HepG2 (cell line): ENCODE measurements at regions not wholly inside any gene's neighbourhood (a gene's known extent, or its start where the extent isn't known, plus 50 kb on each side); places are given as distances from the start of the nearest gene placed in this dataset.
"Not testable (repeated sequence)": the region's sequence is repeated elsewhere in the genome, so short reads cannot be mapped to it uniquely, and the experiment has no call there.

Source experiments
- ATAC-seq: fragments of 200-7000 bp; cut with Tn5 transposase; 3 replicates; pipeline ENCODE4 v1.9.1; 2020; ENCODE audit warnings: mild to moderate bottlenecking, moderate library complexity
- BruUV-seq: library from RNA; stranded (reverse); fragments of 400-500 nt; replicated peaks from 2 replicates; lab custom pipeline; 2021; lab: Mats Ljungman, UMichigan
- CTCF ChIA-PET: fragments of 300-600 bp; formaldehyde crosslinking; extraction: SDS; loops from one replicate; lab custom pipeline; 2021; ENCODE audit warnings: low total read pairs, inconsistent platforms, low intra/inter-chr PET ratio; lab: Yijun Ruan, JAX
- POLR2A ChIA-PET: fragments of 350-600 bp; sonication (Branson Sonifier 250); formaldehyde crosslinking; loops from one replicate; lab custom pipeline; 2020; ENCODE audit warnings: antibody characterized with exemption, inconsistent platforms; lab: Yijun Ruan, JAX
- DNase-seq: peaks from one replicate; pipeline ENCODE4 v3.0.0-alpha.2; 2015; ENCODE audit warnings: low spot score
- FAIRE-seq: peaks from 3 replicates; lab custom pipeline; 2011; peaks lifted over from hg19 to GRCh38; lab: Jason Lieb, UNC
- H2AFZ ChIP-seq: one replicate; pipeline ENCODE4 v1.6.1; 2011; ENCODE audit warnings: low read length, inconsistent platforms
- H3K27ac ChIP-seq: fragments of 300-600 bp; 3 replicates; pipeline ENCODE4 v1.8.0; 2011; ENCODE audit warnings: mixed run types, mild to moderate bottlenecking, mixed read lengths, low read length, inconsistent platforms; ENCODE audit not compliant: insufficient read depth; ENCODE audit errors: extremely low read length
- H3K27me3 ChIP-seq, 2 experiments: fragments of 200-600 bp in 1 of 2; 2 replicates in 1 of 2; 3 replicates in 1 of 2; pipeline versions ENCODE4 v1.6.0 to v1.8.0; 2011; ENCODE audit warnings: low read length in 2 of 2, mild to moderate bottlenecking in 2 of 2, moderate library complexity in 2 of 2, inconsistent platforms in 1 of 2; ENCODE audit not compliant: insufficient read depth in 2 of 2, control insufficient read depth in 1 of 2
- H3K36me3 ChIP-seq, 2 experiments: fragments of 200-600 bp in 1 of 2; replicated peaks in 1 of 2; 2 replicates in 1 of 2; 3 replicates in 1 of 2; pipeline versions ENCODE4 v1.5.1 to v1.8.0; 2011; ENCODE audit warnings: low read length in 2 of 2, inconsistent platforms in 1 of 2; ENCODE audit not compliant: insufficient read depth in 2 of 2, control insufficient read depth in 1 of 2
- H3K4me1 ChIP-seq: 2 replicates; pipeline ENCODE4 v1.5.1; 2012; ENCODE audit warnings: low read length, inconsistent platforms; ENCODE audit not compliant: insufficient read depth
- H3K4me2 ChIP-seq: 2 replicates; pipeline ENCODE4 v1.6.0; 2011; ENCODE audit warnings: low read depth, low read length, inconsistent platforms
- H3K4me3 ChIP-seq, 3 experiments: fragments of 200-600 bp in 1 of 3; sonication (generic), shearing (Covaris generic) in 1 of 3; replicated peaks in 1 of 3; 2 replicates each; pipeline ENCODE4 v1.5.1; 2011 to 2016; ENCODE audit warnings: low read length in 3 of 3, inconsistent platforms in 2 of 3, low read depth in 2 of 3, mild to moderate bottlenecking in 2 of 3, control low read depth in 1 of 3, mixed read lengths in 1 of 3; ENCODE audit not compliant: insufficient read depth in 1 of 3
- H3K79me2 ChIP-seq: one replicate; pipeline ENCODE4 v1.6.1; 2011; ENCODE audit warnings: low read length, inconsistent platforms; ENCODE audit not compliant: insufficient read depth
- H3K9ac ChIP-seq: 2 replicates; pipeline ENCODE4 v1.6.0; 2011; ENCODE audit warnings: mild to moderate bottlenecking, low read depth, low read length, inconsistent platforms; ENCODE audit not compliant: insufficient read depth
- H3K9me3 ChIP-seq: 2 replicates; pipeline ENCODE4 v1.5.1; 2012; ENCODE audit warnings: mild to moderate bottlenecking, low read length
- H4K20me1 ChIP-seq: 2 replicates; pipeline ENCODE4 v1.6.0; 2011; ENCODE audit warnings: inconsistent platforms, mild to moderate bottlenecking, low read length, moderate library complexity; ENCODE audit not compliant: insufficient read depth
- HOXD1 ChIP-seq: sonication (generic); formaldehyde crosslinking; IDR thresholded peaks from 2 replicates; pipeline ENCODE4 v1.5.0; 2020; ENCODE audit warnings: missing genetic modification reagents
- KLF6 ChIP-seq: IDR thresholded peaks from 2 replicates; pipeline ENCODE4 v1.8.0; 2016; ENCODE audit warnings: missing biosample characterization, missing genetic modification reagents
- SIN3A ChIP-seq: IDR thresholded peaks from 2 replicates; pipeline ENCODE4 v1.6.1; 2011; ENCODE audit warnings: low read depth, mild to moderate bottlenecking, control low read depth, low read length, borderline replicate concordance
- ZNF136 ChIP-seq: sonication (generic); formaldehyde crosslinking; IDR thresholded peaks from 2 replicates; pipeline ENCODE4 v1.8.1; 2022; ENCODE audit warnings: low read depth, mild to moderate bottlenecking, moderate library complexity, missing genetic modification reagents
- ZNF816 ChIP-seq: sonication (generic); formaldehyde crosslinking; IDR thresholded peaks from 2 replicates; pipeline ENCODE4 v1.8.0; 2022; ENCODE audit warnings: missing genetic modification reagents, mild to moderate bottlenecking, borderline replicate concordance
- ZSCAN22 ChIP-seq: sonication (generic); formaldehyde crosslinking; IDR thresholded peaks from 2 replicates; pipeline ENCODE4 v1.4.0; 2020; ENCODE audit warnings: mild to moderate bottlenecking, missing genetic modification reagents
- WGBS: methylation state at CpG from one replicate; pipeline ENCODE4 v1.1.6; 2017; ENCODE audit warnings: low lambda C conversion rate; 5-methylcytosine and 5-hydroxymethylcytosine counted together
- in situ Hi-C: cut with HindIII; loops from 2 replicates; pipeline ENCODE4 v1.10.0; 2017; ENCODE audit warnings: low pct_unique_long_range_greater_than_20kb; ENCODE audit not compliant: extremely low pct_ligation_motif_present
- intact Hi-C: fragments of 100-400 bp; cut with micrococcal nuclease; formaldehyde crosslinking; loops from one replicate; pipeline ENCODE4 v1.10.0; 2022; ENCODE audit not compliant: unreplicated experiment
- TF ChIP-seq, protein P1 (sequence below): sonication (generic); formaldehyde crosslinking; IDR thresholded peaks from 2 replicates; pipeline ENCODE4 v1.8.1; 2023; ENCODE audit warnings: missing genetic modification reagents, inconsistent platforms, borderline replicate concordance

- in situ Hi-C loops, intact Hi-C loops, H3K27me3 ChIP-seq, ATAC-seq, H3K4me1 ChIP-seq, BruUV-seq, H3K9me3 ChIP-seq, H2AFZ ChIP-seq, CTCF ChIA-PET, H3K27ac ChIP-seq, H3K4me3 ChIP-seq, H3K9ac ChIP-seq, H4K20me1 ChIP-seq, POLR2A ChIA-PET, FAIRE-seq, DNase-seq, H3K4me2 ChIP-seq, H3K79me2 ChIP-seq, H3K36me3 ChIP-seq: not testable (repeated sequence)
- WGBS = 73% methylated on average over 5 of the region's 5 CpGs
These were observed 86.0 kb downstream of the CFAP44 start for GRCh38 chr3:113355340-113355739.

DNA sequence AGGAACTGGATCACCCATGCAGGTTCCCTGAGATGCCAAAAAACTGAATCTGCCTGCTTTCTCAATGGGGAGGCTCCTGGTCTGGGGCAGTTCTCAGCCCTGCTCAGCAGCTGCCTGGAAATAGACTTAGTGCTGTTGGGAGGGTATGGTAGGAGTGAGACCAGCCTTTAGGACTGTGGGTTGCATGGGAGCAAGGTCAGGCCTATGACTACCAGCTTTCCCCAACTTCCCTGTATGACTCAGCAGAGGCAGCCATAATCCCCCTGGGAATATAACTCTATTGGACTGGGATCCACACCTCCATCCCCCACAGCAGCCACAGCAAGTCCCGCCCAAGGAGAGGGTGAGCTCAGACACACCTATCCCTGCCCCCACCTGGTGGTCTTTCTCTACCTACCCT lies 87.0 kb downstream of the CFAP44 start:
- in situ Hi-C loops = no loop called here
- H3K4me2 ChIP-seq = no peak overlapping the region
- no peaks in the 10 kb centered on the region for H3K79me2 ChIP-seq
- H4K20me1 ChIP-seq = no peaks in the 10 kb centered on the region
- ChIA-PET CTCF (no interaction called here), POLR2A (no interaction called here)
- H3K27me3 ChIP-seq = no peaks in the 10 kb centered on the region
- no peak overlapping the region for H2AFZ ChIP-seq
- no peak for FAIRE-seq
- peak; percentile 40; the same call in 2 of the 3 replicates for ATAC-seq
- no peak overlapping the region for H3K9ac ChIP-seq
- no peak for DNase-seq
- H3K4me3 ChIP-seq = no peak overlapping the region
- no peaks in the 10 kb centered on the region for H3K36me3 ChIP-seq
- H3K4me1 ChIP-seq = no peaks in the 10 kb centered on the region
- no peak overlapping the region for H3K27ac ChIP-seq
- no TSS peak for BruUV-seq
- intact Hi-C loops = no loop called here
- TF ChIP-seq SIN3A (no peak), ZSCAN22 (no peak), ZNF816 (CRISPR knock-in tag) (no peak), ZNF136 (no peak), HOXD1 (CRISPR knock-in tag) (no peak), KLF6 (CRISPR knock-in tag) (no peak)
- TF ChIP-seq, protein P1, sequence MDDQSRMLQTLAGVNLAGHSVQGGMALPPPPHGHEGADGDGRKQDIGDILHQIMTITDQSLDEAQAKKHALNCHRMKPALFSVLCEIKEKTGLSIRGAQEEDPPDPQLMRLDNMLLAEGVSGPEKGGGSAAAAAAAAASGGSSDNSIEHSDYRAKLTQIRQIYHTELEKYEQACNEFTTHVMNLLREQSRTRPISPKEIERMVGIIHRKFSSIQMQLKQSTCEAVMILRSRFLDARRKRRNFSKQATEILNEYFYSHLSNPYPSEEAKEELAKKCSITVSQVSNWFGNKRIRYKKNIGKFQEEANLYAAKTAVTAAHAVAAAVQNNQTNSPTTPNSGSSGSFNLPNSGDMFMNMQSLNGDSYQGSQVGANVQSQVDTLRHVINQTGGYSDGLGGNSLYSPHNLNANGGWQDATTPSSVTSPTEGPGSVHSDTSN (CRISPR knock-in tag) = no peak
- H3K9me3 ChIP-seq = no peaks in the 10 kb centered on the region
- WGBS = 89% methylated on average over 1 of the region's 1 CpG
